HT1080 (cell line): ENCODE measurements at regions not wholly inside any gene's neighbourhood (a gene's known extent, or its start where the extent isn't known, plus 50 kb on each side); places are given as distances from the start of the nearest gene placed in this dataset.
A peak's percentile ranks its signal among the peaks of the same experiment; 100 is the strongest.
"Not testable (repeated sequence)": the region's sequence is repeated elsewhere in the genome, so short reads cannot be mapped to it uniquely, and the experiment has no call there.

Experiments used
- DNase-seq: peaks from one replicate; pipeline ENCODE4 v3.0.0-alpha.2; 2015; ENCODE audit warnings: low read depth

GRCh38 chr9:81811688-81812087 is 116.5 kb upstream of the SPATA31D4 start:
- not testable (repeated sequence) for DNase-seq

- DNase-seq = no peak
These were observed 113.8 kb upstream of the SPATA31D4 start for GRCh38 chr9:81814401-81814793.

GRCh38 chr9:81814794-81815464 is 113.3 kb upstream of the SPATA31D4 start:
- DNase-seq = peak; percentile 50

- no peak for DNase-seq
These were observed 112.4 kb upstream of the SPATA31D4 start for GRCh38 chr9:81815781-81816180.

GRCh38 chr9:81819155-81819554 is 109.1 kb upstream of the SPATA31D4 start:
- DNase-seq = no peak

GRCh38 chr9:81819859-81820546 is 108.2 kb upstream of the SPATA31D4 start:
- no peak for DNase-seq

- DNase-seq = no peak
These were observed 105.8 kb upstream of the SPATA31D4 start for GRCh38 chr9:81822301-81822865.

- DNase-seq = peak; percentile 44
These were observed 105.3 kb upstream of the SPATA31D4 start for GRCh38 chr9:81822967-81823366.

- no peak for DNase-seq
These were observed 104.3 kb upstream of the SPATA31D4 start for GRCh38 chr9:81823672-81824554.

GRCh38 chr9:81824802-81825730 is 103.2 kb upstream of the SPATA31D4 start:
- DNase-seq = peak; percentile 51

GRCh38 chr9:81825846-81826516 is 102.2 kb upstream of the SPATA31D4 start:
- peak; percentile 76 for DNase-seq

- no peak for DNase-seq
These were observed 101.7 kb upstream of the SPATA31D4 start for GRCh38 chr9:81826517-81826906.

- no peak for DNase-seq
These were observed 100.5 kb upstream of the SPATA31D4 start for GRCh38 chr9:81827616-81828296.

- DNase-seq = no peak
These were observed 98.9 kb upstream of the SPATA31D4 start for GRCh38 chr9:81829195-81829882.

GRCh38 chr9:81830431-81830830 is 97.8 kb upstream of the SPATA31D4 start:
- not testable (repeated sequence) for DNase-seq

- DNase-seq = no peak
These were observed 95.5 kb upstream of the SPATA31D4 start for GRCh38 chr9:81832571-81833285.

- DNase-seq = no peak
These were observed 94.5 kb upstream of the SPATA31D4 start for GRCh38 chr9:81833563-81834345.
